ENCODE measurements at regions not wholly inside any gene's neighbourhood (a gene's known extent, or its start where the extent isn't known, plus 50 kb on each side); places are given as distances from the start of the nearest gene placed in this dataset.

DNA sequence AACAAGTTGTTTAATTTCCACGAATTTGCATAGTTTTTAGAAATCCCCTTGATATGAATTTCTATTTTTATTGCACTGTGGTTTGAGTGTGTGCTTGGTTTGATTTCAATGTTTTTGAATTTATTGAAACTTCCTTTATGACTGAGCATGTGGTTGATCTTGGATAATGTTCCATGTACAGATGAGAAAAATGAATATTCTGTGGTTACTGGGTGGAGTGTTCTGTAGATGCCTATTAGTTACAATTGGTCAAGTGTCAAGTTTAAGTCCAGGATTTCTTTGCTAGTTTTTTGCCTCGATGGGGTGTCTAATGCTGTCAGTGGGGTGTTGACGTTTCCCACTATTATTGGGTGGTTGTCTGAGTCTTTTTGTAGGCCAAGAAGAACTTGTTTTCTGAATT is 319.5 kb upstream of the ACTBL2 start:
- TF ChIP-seq, protein P1, sequence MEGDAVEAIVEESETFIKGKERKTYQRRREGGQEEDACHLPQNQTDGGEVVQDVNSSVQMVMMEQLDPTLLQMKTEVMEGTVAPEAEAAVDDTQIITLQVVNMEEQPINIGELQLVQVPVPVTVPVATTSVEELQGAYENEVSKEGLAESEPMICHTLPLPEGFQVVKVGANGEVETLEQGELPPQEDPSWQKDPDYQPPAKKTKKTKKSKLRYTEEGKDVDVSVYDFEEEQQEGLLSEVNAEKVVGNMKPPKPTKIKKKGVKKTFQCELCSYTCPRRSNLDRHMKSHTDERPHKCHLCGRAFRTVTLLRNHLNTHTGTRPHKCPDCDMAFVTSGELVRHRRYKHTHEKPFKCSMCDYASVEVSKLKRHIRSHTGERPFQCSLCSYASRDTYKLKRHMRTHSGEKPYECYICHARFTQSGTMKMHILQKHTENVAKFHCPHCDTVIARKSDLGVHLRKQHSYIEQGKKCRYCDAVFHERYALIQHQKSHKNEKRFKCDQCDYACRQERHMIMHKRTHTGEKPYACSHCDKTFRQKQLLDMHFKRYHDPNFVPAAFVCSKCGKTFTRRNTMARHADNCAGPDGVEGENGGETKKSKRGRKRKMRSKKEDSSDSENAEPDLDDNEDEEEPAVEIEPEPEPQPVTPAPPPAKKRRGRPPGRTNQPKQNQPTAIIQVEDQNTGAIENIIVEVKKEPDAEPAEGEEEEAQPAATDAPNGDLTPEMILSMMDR (conservative IDR thresholded peaks at IDR 0.05): no peak
- no peak for TF ChIP-seq ZFX (IDR thresholded peaks at IDR 0.05)
- no peak overlapping the region for H3K27ac ChIP-seq

DNA sequence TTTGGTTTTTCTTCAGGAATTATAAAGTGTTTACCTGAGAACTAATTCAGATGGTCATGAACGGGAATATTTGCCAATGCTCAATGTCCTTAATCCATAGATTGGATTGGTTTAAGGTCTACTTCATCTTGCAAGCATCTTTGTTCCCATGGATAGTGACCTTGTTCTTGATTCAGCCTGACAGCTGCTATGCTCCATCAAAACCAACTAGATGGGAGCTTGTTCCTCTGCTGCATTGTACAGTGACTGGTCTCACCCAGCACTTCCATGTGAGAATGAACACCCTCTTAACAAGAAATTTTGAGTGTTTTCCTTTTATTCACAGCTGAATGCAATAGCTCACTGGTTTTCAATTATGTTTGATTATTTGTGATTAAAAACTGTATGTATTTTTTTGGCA is 312.6 kb upstream of the ACTBL2 start:
- no peak for TF ChIP-seq ZFX (IDR thresholded peaks at IDR 0.05)
- TF ChIP-seq, protein P1 (conservative IDR thresholded peaks at IDR 0.05): no peak
- H3K27ac ChIP-seq: no peak overlapping the region

DNA sequence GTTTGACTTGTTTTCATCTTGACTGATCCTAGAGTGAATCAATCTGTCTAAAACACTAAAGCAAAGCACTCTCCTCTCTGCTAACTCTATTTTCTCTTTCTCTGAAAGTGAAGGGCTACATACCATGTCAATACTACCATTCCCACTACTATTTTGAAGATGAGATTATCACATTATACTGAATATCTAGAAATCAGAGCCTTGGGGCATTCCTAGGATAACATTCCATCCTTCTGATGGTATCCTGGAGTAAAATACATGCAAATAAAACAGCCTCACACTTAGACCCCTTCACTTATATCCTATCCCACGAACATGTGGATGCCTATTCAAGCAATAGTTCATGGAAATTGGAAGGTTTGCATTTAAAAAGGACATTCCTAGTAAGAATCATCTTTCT is 309.3 kb upstream of the ACTBL2 start:
- TF ChIP-seq, protein P1 (conservative IDR thresholded peaks at IDR 0.05): no peak
- TF ChIP-seq ZFX (IDR thresholded peaks at IDR 0.05): no peak
- no peak overlapping the region for H3K27ac ChIP-seq

DNA sequence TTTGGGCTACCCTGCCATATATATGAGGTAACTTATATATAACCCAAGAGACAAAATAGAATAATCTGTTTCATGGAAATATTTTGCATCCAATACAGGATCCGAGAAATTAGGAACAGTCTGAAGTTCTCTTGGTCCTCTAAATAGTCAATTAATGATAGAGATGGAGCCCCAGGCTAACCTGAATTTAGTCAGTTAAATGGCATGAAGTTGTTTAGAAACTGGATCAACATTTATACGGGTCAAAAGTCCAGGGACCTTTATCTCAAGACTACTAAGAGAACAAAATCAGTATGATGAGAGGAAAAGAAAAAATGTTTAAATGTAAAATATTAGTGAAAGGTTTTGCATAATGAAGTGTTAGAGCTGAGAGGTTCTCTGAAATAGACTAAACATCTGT is 303.3 kb upstream of the ACTBL2 start:
- H3K27ac ChIP-seq: no peak overlapping the region
- no peak for TF ChIP-seq ZFX (IDR thresholded peaks at IDR 0.05)
- TF ChIP-seq, protein P1 (conservative IDR thresholded peaks at IDR 0.05): no peak

DNA sequence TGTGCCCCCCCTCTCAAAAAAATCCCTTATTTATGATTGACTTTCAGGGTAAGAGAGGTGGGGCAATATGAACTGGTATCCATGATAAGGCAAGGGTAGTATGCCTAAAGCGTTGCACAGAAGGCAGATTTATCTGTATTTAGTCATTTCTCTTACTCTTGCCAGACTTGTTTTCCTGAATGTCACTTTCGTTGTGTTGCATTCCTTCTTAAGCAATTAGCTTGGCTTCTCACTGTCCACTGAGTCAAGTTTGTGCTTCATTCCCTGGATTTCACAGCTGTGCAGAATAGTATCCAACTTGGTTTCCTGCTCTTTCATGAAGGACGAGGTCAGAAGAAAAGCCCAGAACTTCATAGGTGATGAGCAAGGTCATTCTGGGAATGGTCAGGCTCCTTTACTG is 301.5 kb upstream of the ACTBL2 start:
- no peak overlapping the region for H3K27ac ChIP-seq
- TF ChIP-seq ZFX (IDR thresholded peaks at IDR 0.05): no peak
- TF ChIP-seq, protein P1 (conservative IDR thresholded peaks at IDR 0.05): no peak

DNA sequence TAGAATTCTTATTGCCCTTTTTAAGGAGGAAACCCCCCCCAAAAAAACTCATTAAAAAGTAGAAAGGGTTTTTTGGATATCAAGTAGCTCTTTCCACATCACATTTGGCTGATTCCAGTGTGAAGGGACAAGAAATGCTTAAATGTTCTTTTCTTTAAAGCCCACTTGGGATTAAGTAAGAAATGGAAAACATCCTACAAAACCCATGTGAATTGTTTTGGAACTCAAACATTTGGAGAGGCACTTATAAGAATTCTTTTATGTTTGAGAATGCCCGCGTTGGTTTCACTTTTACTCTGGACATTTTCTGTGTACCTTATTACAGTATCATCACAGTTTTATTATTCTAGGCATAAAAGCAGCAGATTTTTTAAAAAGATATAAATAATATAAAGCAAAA is 301.1 kb upstream of the ACTBL2 start:
- no peak overlapping the region for H3K27ac ChIP-seq
- TF ChIP-seq, protein P1 (conservative IDR thresholded peaks at IDR 0.05): no peak
- no peak for TF ChIP-seq ZFX (IDR thresholded peaks at IDR 0.05)

DNA sequence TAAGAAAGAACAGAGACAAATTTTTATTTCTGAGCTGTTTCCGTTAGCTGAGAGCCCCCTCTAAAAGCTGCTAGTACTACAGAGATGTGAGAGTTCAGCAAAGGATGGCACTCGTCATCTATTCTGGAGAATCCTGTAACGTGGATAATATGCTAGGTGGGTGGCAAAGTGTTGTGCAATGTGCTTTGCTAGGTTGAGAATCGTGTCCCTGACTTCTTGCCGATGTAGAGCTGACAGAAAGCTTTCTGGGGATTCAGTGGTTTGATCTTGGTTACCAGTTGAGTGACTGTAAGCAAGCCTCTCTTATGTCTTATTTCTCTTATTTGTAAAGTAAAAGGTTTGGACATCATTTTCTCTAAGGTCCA is 298.3 kb upstream of the ACTBL2 start:
- H3K27ac ChIP-seq: no peak overlapping the region
- TF ChIP-seq, protein P1 (conservative IDR thresholded peaks at IDR 0.05): no peak
- no peak for TF ChIP-seq ZFX (IDR thresholded peaks at IDR 0.05)
